NAMALWA (cell line): ENCODE measurements at regions not wholly inside any gene's neighbourhood (a gene's known extent, or its start where the extent isn't known, plus 50 kb on each side); places are given as distances from the start of the nearest gene placed in this dataset.

Source experiments
- DNase-seq: peaks from one replicate; pipeline ENCODE4 v3.0.0-alpha.2; 2015; ENCODE audit warnings: low spot score

DNA sequence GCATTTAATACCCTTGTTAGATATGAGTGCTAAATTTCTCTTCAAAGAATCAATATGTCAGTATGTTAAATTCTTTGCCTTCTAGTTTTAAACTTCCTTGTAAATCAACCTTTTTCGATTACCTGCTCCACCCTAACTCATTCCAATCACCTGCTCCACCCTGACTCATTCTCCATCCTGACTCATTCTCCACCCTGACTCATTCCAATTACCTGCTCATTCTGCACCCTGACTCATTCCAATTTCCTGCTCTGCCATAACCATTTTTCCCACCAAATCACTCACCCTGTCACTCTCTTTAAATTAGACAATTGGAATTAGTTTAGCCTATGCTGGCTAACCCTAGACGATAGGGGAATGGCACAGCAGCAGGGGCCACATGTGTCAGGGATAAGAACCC lies 519.5 kb upstream of the LRRC4C start:
- DNase-seq: no peak

DNA sequence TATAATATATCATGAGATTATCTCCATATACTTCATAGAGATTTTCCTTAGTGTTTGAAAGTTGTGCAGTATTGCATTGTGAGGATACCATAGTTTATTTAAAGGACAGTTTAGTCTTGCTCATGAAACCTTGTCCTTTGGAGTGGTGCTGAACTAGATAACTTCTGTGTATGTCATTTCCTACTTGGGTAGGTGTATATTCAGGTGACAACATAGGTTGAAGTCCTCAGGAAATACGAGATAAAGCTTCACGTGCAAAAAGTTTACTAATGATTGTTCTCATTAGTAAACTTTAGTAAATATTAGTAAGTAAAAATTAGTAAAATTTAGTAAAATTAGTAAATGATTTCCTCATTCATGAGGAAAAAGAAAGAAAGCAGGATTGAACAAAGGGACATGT lies 521.3 kb upstream of the LRRC4C start:
- DNase-seq: no peak

DNA sequence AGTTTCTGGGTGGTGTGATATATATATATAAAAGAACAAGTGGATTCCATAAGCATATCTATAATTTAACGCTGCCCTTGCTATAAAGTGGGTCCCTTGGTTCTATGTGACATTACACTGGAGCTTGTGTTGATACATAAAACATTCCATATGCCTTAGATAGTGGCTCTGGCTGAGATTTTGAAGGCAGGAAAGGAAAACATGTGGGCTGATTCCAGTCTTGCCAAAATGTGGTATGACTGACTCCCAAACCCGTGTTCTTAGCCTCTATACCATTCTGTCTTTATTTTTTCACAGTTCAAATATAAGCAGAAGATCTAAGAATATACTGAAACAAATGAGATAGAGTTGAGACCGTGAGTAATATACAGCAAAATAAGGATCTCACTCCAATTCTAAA lies 522.8 kb upstream of the LRRC4C start:
- DNase-seq: no peak

DNA sequence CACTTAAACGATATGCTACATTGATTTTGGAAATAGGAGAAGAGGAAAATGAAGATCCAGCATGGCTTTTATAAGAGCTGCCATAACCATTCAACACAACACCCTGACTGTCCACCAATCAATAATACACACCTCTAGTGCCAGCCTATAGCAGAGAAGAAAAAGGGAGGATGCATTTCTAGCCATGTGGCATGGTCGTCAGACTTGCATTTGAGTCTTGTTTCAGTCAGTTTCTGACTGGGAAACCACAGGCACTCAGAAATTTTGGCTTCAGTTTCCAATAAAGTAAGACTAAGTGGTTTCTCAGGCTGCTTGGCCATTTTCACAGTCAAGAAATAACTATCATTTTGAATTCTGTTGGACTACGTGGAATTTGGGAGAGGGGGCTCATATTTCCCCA lies 523.5 kb upstream of the LRRC4C start:
- no peak for DNase-seq

DNA sequence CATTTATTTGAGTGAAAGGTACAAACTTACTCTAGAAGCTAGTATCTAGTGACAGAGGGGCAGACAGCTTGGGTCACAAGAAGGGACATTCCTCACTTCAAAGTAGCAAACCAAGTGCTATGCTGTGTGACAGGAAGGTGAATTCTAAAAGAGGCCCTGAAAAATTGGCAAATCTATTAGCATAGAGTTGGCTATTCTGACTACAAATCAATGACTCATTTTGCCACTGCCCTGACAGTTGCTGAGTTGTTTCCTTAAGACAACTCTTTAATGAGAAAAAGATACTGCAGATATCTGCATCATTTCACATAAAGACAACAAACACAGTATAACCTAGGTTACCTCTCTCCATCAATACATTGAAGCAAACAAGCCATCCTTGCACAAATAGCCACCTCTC lies 524.0 kb upstream of the LRRC4C start:
- no peak for DNase-seq

DNA sequence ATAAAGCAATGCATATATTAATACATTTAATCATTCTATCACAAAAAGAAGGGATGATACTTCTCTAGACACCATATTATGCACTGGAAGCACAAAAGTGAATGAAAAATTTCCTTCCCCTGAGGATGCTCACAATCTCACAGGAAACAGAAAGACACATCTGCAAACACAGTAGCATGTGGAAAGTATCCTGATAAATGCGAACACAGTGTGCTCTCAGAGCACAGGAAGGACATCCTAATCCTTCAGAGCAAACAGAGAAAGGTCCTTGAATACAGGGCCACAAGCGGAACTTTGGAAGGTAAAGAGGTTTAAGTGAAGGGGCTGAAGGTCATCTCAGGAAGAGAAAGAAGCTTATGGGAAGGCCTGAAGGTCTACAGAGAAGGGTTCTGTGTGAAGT lies 524.6 kb upstream of the LRRC4C start:
- no peak for DNase-seq

DNA sequence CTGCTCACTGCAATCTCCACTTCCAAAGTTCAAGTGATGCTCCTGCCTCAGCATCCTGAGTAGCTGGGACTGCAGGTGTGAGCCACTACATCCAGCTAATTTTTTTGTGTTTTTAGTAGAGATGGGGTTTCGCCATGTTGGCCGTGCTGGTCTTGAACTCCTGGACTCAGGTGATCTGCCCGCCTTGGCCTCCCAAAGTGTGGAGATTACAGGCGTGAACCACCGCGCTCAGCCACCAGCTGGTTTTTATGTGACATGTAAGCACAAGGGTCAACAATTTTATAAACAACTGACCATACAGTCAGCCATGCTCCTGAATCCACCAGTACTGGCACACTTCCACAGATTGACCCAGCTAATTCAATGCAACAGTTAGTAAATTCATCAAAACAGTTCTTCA lies 526.3 kb upstream of the LRRC4C start:
- no peak for DNase-seq

DNA sequence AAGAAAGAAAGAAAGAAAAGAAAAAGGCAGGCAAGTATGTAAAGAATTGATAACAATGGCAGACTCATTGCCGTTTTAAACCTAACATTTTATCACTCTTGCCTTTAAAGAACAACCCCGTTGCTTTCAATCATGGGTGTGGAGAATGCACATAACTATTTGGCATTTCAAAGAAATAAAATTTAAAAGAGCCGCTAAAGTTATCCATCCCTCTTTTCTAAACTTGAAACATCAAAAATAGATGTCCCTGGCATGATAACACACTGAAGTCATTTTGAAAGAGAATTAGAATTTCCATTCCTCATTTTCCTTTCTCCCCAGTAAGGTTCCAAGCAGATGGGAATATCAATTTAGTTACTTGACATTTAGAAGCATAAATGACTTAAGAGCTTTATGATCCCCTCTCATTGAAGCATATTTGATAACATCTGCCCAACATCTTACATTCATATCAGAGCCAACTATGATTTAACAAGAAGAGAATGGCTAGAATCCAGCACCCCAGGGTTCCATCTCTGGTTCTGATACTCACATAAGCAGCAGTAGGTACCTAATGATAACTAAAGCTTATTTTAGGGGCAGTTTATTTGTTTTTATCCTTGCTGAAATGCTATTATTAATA lies 529.6 kb upstream of the LRRC4C start:
- DNase-seq: no peak

DNA sequence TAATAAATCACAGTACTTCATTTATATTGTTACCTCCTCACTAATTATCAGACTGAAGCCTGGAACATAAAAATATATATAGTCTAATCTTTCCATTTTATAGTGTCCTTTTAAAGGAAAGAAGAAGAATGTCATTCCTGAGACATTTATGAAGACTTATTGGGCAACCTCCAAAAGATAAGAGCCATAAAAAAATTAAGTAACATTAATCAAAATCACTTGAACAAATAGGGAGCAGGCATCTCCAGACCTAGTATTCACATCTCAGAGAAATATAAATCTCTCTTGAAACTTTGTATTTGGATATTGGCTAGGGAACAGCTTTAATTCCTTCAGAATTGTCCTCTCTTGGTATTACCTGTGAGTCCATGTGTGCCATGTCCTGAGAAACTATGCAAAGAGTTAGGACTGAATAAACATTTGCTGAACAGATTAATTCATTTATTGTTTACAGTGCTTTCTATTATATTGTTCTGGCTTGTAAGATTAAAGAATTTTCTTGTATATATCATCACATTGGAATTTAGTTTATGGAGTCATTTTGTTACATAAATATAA lies 530.5 kb upstream of the LRRC4C start:
- no peak for DNase-seq

DNA sequence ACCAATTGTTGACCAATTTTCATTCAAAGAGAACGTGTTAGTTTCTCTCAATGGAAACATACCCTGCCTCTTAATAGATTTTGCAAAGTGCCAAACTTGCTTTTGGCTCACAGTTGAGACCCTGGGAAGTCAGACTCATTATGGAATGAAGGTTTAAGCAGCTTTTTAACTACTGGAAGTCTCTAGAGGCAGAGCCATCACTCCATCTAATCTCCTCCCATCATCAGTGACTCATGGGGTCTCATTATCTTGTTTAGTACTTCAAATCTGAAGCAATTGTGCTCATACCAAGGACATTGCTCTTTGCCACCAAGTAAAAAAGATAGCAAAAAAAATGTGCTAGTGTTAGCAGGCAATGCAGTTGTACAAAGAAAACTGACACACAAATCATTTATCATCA lies 537.1 kb upstream of the LRRC4C start:
- DNase-seq: no peak

DNA sequence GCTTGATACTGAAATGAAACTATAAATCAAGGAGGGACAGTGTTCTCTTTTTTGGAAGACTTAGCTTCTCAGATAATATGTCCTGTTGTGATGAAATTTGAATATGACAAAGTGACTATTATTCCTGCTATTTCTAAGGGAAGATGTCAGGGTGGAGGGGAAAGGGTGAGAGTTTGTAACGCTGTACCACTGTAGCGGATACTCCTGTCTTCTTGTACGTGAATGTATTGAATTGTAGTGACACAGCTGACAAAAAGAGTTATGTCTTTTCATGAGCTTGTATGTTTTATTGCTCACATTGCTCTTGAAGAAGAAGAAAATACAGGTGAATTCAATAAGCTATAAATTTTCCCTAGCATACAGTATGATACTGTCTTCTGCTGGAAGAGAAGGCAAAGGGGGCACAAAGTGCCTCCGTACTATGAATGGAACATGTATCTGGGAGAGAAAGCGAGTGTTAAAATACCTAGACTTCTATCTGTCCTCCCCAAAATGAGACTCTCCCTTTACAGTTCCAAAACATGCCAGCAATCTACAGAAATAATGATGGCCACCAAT lies 538.5 kb upstream of the LRRC4C start:
- no peak for DNase-seq

DNA sequence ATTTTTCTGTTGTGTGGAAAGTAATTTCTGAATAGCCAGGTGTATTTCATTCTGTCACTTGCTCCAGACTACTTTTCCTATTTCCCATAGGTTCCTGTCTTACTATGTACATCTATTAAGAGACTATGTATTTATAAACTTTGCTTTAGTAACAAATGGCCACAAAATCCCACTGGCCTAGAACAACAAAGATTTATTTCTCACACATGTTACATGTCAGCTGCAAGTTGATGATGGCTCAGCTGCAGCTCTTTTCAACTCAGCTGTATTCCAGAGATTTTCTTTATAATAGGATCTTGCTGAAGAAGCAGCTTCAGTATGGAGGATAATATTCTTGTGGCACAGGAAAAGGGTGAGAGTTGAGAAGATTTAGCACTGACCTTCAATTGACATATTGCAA lies 539.6 kb upstream of the LRRC4C start:
- DNase-seq: no peak

DNA sequence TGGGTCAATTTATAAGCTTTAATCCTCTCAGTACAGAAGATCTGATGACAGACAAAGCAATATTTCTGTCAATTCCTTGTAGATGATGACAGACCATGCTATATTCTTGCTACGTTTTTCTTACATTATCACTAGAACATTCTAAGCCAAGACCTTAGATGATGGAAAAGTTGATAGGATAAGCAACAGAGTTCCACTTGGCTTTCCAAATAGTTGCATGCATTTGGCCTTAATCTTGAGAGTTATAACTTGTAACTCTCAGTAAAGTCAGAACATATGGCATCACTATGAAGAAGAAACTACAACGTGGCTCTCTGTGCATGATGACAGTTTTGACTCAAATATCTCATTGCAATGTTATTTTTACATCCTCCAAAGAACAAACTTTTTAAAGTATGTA lies 544.3 kb upstream of the LRRC4C start:
- DNase-seq: no peak

DNA sequence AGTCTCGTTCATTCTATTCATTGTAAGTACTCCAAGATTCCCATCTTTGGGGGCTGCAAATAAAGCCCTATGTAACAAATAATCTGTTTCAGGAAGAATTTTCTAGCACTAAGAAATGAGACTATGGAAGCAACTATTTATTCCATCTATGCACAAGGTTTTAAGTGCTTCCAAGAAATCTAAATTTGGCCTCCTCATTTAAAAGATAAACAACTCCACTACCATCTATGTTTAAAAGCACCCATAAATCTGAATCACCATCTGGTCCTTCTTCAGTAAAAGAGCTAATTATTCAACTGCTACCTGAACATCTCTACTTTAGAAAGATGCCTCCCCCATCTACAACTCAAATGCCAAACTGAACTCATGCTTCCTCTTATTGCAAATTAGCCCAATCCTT lies 547.3 kb upstream of the LRRC4C start:
- DNase-seq: no peak

DNA sequence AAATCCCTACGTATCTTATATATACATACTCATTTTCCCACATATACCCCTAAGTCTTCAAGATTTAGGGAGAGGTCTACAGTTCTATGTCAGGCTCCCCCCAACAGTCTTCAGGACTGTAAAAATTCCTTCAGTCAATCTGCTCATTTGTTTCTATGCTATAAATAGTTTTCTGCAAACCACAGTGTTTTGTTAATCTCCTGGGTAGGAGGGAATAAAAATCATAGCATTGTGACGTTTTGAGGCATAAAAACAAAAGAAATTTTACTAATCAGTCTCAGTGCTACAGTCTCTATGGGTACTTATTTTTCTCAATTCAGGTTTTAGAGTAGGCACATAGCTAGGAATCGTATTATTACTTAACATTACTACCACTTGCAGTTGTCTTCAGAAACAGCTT lies 552.8 kb upstream of the LRRC4C start:
- no peak for DNase-seq

DNA sequence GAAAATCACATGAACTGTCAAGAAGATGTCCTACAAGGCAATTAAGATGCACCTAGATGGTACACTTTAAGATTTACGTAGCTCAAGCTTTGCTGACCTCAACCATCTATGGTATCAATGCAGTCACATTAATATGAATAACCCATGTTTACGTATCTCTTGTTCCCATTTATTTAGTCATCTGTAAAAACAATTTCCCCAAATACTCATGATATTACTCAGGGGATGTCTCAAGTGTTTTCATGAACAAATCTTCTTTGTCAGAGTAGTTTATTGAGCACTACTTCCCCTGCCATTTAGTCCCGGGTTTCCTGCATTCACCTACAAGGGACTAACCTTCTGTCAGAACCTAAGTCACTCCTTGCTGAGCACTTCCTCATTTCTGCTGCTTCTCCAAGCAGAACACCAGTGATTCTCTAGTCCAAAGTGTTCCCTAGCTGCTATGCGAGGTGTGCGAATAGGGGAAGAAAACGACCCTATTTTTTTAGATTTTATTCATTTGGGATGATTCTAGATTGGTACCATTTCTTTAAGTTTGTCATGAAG lies 554.3 kb upstream of the LRRC4C start:
- DNase-seq: no peak

DNA sequence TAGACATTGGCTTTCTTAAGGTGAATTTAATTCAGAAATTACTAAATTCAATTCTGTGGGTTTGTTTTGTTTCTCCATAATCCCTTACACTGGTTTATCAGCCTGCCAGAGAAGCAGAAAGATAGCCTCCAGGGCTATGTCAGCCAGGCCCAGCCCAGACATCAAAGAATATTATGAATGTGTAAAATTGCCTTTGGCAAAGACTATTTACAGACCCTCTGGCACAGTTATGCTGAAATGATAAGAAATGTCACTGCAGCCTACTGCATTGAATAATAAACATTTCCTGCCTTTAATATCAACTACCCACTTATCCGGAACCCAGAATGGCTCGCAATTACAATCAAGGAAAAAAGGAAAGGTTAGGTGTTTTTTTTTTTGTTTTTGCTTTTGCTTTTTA lies 562.5 kb upstream of the LRRC4C start:
- no peak for DNase-seq

DNA sequence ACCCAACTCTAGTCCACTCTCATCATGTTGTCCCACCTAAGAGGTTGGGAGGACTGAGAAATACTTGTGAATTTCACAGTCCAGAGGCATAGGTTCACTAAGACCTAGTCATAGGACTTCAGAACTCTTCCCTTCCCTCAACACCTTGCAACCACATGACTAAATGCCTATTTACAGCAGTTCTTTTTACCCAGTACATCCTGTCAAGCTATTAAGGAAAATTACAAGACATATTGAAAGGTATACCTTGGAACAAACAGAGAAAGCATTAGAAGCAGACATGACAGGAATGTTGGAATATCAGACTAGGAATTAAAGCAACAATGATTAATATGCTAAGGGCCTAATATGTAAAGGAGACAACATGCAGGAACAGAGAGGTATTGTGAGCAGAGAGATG lies 563.8 kb upstream of the LRRC4C start:
- DNase-seq: no peak

DNA sequence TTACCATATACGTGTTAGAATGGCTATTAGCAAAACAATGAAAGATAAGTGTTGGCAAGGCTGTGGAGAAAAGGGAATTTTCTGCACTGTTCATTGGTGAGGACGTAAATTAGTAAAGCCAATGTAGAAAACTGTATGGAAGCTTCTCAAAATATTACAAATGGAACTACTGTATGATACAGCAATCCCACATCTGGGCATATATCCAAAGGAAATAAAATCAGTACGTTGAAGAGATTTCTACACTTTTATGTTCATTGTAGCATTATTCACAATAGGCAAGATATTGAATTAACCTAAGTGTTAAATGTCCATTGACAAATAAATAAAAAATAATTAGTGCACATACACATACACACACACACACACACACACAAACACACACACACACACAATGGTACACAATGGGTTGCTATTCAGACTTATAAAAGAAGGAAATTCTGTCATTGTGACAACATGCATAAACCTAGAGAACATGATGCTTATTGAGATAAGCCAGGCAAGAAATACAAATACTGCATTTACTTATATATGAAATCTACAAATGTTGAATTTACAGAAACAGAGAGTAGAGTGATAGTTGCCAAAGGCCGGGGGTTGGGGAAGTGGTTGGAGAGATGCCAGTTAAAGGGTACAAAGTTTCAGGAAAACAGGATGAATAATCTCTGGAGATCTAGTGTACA lies 565.8 kb upstream of the LRRC4C start:
- DNase-seq: no peak

DNA sequence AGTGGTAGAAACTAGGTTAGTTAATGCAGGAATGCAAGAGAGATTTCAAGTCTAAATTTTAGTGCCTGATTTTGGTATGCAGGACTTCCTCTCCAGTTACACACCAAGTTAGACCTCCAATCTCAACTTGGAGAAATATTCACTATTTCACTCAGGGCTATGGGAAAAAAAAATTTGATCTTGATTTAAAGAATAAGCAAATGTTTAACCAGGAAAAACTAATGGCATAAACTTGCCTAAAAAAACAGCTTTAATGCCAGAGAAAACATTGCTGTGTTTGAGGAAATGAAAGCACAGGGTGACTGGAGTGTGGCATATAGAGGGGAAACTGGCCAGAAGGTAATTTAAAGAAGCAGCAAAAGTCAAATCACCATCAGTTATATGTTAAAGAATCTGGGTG lies 575.4 kb upstream of the LRRC4C start:
- DNase-seq: no peak

DNA sequence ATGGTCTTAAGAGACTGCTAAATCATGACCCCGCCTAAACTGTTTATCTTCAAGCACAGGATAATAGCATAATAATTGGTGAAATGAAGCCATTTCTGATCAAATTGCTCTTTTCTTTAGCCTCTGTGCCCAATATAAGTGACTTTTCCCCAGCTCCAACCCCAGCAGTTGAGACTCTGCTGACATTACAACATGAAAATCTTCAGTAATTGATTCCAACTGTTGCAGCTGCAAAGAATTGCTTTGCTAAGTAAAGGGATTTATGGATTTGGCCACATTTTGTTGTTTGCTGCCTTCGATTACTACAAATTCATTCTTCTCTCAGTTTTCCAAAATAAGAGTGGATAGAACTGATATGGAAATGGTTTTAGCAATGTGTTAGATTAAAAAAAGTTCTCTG lies 576.7 kb upstream of the LRRC4C start:
- DNase-seq: no peak

DNA sequence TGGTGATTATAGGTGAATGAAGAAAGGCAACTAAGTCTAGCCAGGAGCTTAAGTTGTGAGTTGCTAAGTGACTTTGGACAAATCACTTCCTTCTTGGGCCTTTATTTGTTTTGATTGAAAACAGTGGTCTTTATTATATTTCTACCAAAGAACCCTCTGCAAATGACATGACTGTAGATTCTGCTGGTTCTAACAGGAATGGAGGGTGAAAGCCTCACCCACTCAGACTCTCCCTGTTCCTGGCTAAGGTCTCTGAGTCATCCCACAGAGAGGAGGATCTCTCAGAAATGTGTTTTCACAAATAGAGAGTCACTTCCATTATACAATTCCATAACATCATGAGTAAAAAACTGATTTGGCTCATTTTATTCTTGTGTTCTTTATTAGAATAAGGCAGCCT lies 583.9 kb upstream of the LRRC4C start:
- DNase-seq: no peak
